Smooth muscle cell (in vitro differentiated cells): ENCODE measurements at regions not wholly inside any gene's neighbourhood (a gene's known extent, or its start where the extent isn't known, plus 50 kb on each side); places are given as distances from the start of the nearest gene placed in this dataset.

ENCODE experiments used
- DNase-seq: peaks from one replicate; lab custom pipeline; 2025; ENCODE audit not compliant: unreplicated experiment; lab: John Stamatoyannopoulos, UW
- H2AFZ ChIP-seq: fragments of 200-600 bp; sonication (generic); 2 replicates; pipeline ENCODE4 v1.6.0; 2016; ENCODE audit warnings: antibody characterized with exemption, low read depth, mild to moderate bottlenecking
- H3F3A ChIP-seq: fragments of 200-600 bp; sonication (generic); 2 replicates; pipeline ENCODE4 v1.6.0; 2017; ENCODE audit warnings: antibody characterized with exemption, low read depth
- H3K27ac ChIP-seq: fragments of 200-600 bp; sonication (generic); 2 replicates; pipeline ENCODE4 v1.5.1; 2016; ENCODE audit warnings: low read depth, mild to moderate bottlenecking
- H3K27me3 ChIP-seq: fragments of 200-600 bp; sonication (generic); 2 replicates; pipeline ENCODE4 v1.6.1; 2016; ENCODE audit warnings: low read depth, mild to moderate bottlenecking
- H3K36me3 ChIP-seq: fragments of 200-600 bp; sonication (generic); 2 replicates; pipeline ENCODE4 v1.5.1; 2016; ENCODE audit warnings: low read depth
- H3K4me1 ChIP-seq: fragments of 200-600 bp; sonication (generic); 2 replicates; pipeline ENCODE4 v1.5.1; 2016; ENCODE audit warnings: low read depth
- H3K4me2 ChIP-seq: fragments of 200-600 bp; sonication (generic); 2 replicates; pipeline ENCODE4 v1.6.0; 2016; ENCODE audit warnings: mild to moderate bottlenecking
- H3K4me3 ChIP-seq: fragments of 200-600 bp; sonication (generic); 2 replicates; pipeline ENCODE4 v1.5.1; 2016; ENCODE audit warnings: mild to moderate bottlenecking
- H3K79me2 ChIP-seq: fragments of 200-600 bp; sonication (generic); 2 replicates; pipeline ENCODE4 v1.6.0; 2016; ENCODE audit warnings: low read depth, mild to moderate bottlenecking
- H3K9ac ChIP-seq: fragments of 200-600 bp; sonication (generic); 2 replicates; pipeline ENCODE4 v1.6.0; 2016; ENCODE audit warnings: low read depth
- H3K9me3 ChIP-seq: fragments of 200-600 bp; sonication (generic); replicated peaks from 2 replicates; pipeline ENCODE4 v1.5.1; 2016; ENCODE audit warnings: low read depth
- H4K20me1 ChIP-seq: fragments of 200-600 bp; sonication (generic); 2 replicates; pipeline ENCODE4 v1.6.0; 2016; ENCODE audit warnings: low read depth
- CTCF ChIP-seq: fragments of 200-600 bp; sonication (generic); IDR thresholded peaks from 2 replicates; pipeline ENCODE4 v1.5.1; 2017; ENCODE audit warnings: borderline replicate concordance, mild to moderate bottlenecking, antibody characterized with exemption; ENCODE audit not compliant: insufficient read depth, poor library complexity, severe bottlenecking
- WGBS: methylation state at CpG from one replicate; pipeline ENCODE4 v1.1.7; 2016; ENCODE audit warnings: low lambda C conversion rate; 5-methylcytosine and 5-hydroxymethylcytosine counted together

- no peaks in the 10 kb centered on the region for H3K9me3 ChIP-seq
- no peak overlapping the region for H3K4me3 ChIP-seq
- no peaks in the 10 kb centered on the region for H3K4me1 ChIP-seq
- no peak overlapping the region for H3K9ac ChIP-seq
- H3K27me3 ChIP-seq, result no peaks in the 10 kb centered on the region
- no peaks in the 10 kb centered on the region for H3K79me2 ChIP-seq
- no peak overlapping the region for H3K27ac ChIP-seq
- H4K20me1 ChIP-seq, result no peaks in the 10 kb centered on the region
- no peaks in the 10 kb centered on the region for H3F3A ChIP-seq
- no peak overlapping the region for H2AFZ ChIP-seq
- no peak for TF ChIP-seq CTCF
- no peak for DNase-seq
- H3K4me2 ChIP-seq, result no peak overlapping the region
- 96% methylated on average over 2 of the region's 2 CpGs for WGBS
- H3K36me3 ChIP-seq, result no peaks in the 10 kb centered on the region
Observed at GRCh38 chr14:86619726-86620125, 1089.8 kb downstream of the FLRT2 start.

- H3K9ac ChIP-seq, result no peak overlapping the region
- H4K20me1 ChIP-seq, result no peaks in the 10 kb centered on the region
- H2AFZ ChIP-seq, result no peak overlapping the region
- 93% methylated on average over 1 of the region's 1 CpG for WGBS
- H3K9me3 ChIP-seq, result no peaks in the 10 kb centered on the region
- H3F3A ChIP-seq, result no peaks in the 10 kb centered on the region
- no peak overlapping the region for H3K4me3 ChIP-seq
- H3K36me3 ChIP-seq, result no peaks in the 10 kb centered on the region
- no peak overlapping the region for H3K27ac ChIP-seq
- H3K27me3 ChIP-seq, result no peaks in the 10 kb centered on the region
- DNase-seq, result no peak
- no peaks in the 10 kb centered on the region for H3K4me1 ChIP-seq
- H3K79me2 ChIP-seq, result no peaks in the 10 kb centered on the region
- no peak for TF ChIP-seq CTCF
- H3K4me2 ChIP-seq, result no peak overlapping the region
Observed at GRCh38 chr14:86613786-86614185, 1083.8 kb downstream of the FLRT2 start.

GRCh38 chr14:86613126-86613525 lies 1083.2 kb downstream of the FLRT2 start:
- no peak overlapping the region for H3K9ac ChIP-seq
- no peak overlapping the region for H3K4me3 ChIP-seq
- H4K20me1 ChIP-seq, result no peaks in the 10 kb centered on the region
- no peaks in the 10 kb centered on the region for H3K27me3 ChIP-seq
- no peaks in the 10 kb centered on the region for H3K79me2 ChIP-seq
- DNase-seq, result no peak
- no peak overlapping the region for H3K27ac ChIP-seq
- WGBS, result 95% methylated on average over 3 of the region's 3 CpGs
- no peaks in the 10 kb centered on the region for H3K9me3 ChIP-seq
- H3F3A ChIP-seq, result no peaks in the 10 kb centered on the region
- no peak overlapping the region for H2AFZ ChIP-seq
- no peaks in the 10 kb centered on the region for H3K4me1 ChIP-seq
- no peaks in the 10 kb centered on the region for H3K36me3 ChIP-seq
- no peak overlapping the region for H3K4me2 ChIP-seq
- TF ChIP-seq CTCF, result no peak

- no peak for DNase-seq
- Histone ChIP-seq H4K20me1 (no peaks in the 10 kb centered on the region), H3K4me2 (no peak overlapping the region), H3F3A (no peaks in the 10 kb centered on the region), H3K27me3 (no peaks in the 10 kb centered on the region), H3K36me3 (no peaks in the 10 kb centered on the region), H3K79me2 (no peaks in the 10 kb centered on the region), H3K4me1 (no peaks in the 10 kb centered on the region), H3K9me3 (no peaks in the 10 kb centered on the region), H3K9ac (no peak overlapping the region), H2AFZ (no peak overlapping the region), H3K27ac (no peak overlapping the region), H3K4me3 (no peak overlapping the region)
- TF ChIP-seq CTCF, result no peak
- 82% methylated on average over 2 of the region's 2 CpGs for WGBS
Observed at GRCh38 chr14:86604561-86604960, 1074.6 kb downstream of the FLRT2 start.
